ENCODE measurements at regions not wholly inside any gene's neighbourhood (a gene's known extent, or its start where the extent isn't known, plus 50 kb on each side); places are given as distances from the start of the nearest gene placed in this dataset.

DNA sequence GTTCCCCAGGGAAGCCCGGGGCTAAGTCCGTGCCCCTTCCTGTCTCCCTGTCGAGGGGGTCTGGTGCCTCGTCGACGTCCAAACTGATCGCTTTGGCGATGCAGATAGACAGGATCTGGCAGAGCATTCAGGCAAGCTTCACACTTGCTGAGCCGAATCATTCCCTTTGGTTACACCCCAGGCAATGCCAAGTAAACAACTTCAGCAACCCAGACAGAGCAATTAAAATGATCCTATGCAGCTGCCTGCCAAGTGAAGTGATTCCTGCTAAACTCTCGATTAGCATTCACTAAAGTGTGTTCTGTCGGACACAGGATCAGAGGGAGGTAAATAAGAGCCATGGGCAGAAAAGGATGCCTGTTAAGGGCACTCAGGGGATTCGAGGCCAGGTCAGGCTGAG is 108.2 kb upstream of the RAB12 start:
- Histone ChIP-seq H3K79me2 (ENCODE audit: insufficient read depth, low read length) (no peaks in the 10 kb centered on the region), H3K9ac (ENCODE audit: low read length) (no peak overlapping the region), H4K20me1 (ENCODE audit: insufficient read depth) (no peaks in the 10 kb centered on the region), H3K9me3 (ENCODE audit: control insufficient read depth in 1 of 2, insufficient read depth in 1 of 2, low read depth in 1 of 2, low read length in 2 of 2) (no peaks in the 10 kb centered on the region), H3K27me3 (ENCODE audit: insufficient read depth, low read length) (no peaks in the 10 kb centered on the region), H3K9me2 (ENCODE audit: insufficient read depth) (no peaks in the 10 kb centered on the region), H2AFZ (ENCODE audit: low read depth, low read length, poor library complexity, severe bottlenecking) (no peak overlapping the region), H3K36me3 (ENCODE audit: control insufficient read depth in 1 of 2, insufficient read depth in 2 of 2, low read length in 2 of 2) (no peaks in the 10 kb centered on the region), H3K4me3 (replicated peaks in 1 of 2; ENCODE audit: low read depth in 1 of 2, low read length in 2 of 2) (no peak overlapping the region), H3K4me2 (ENCODE audit: low read length) (no peak overlapping the region), H3K27ac (ENCODE audit: low read depth, low read length) (no peak overlapping the region), H3K4me1 (ENCODE audit: control insufficient read depth in 1 of 2, insufficient read depth in 2 of 2, low read length in 2 of 2) (peaks cover 6 to 8% of the 10 kb centered on the region in 2 experiments; a peak in 2 of 4 replicates)
- RAD21 ChIA-PET (ENCODE audit: low non-redundant PET in 1 of 2, low total read pairs in 2 of 2, uncharacterized antibody in 2 of 2, unreplicated experiment in 2 of 2) = no interaction called here
- POLR2A ChIA-PET = no interaction called here
- intact Hi-C loops (cut with micrococcal nuclease) = no loop called here
- TF ChIP-seq EGR1 (IDR thresholded peaks at IDR 0.05; ENCODE audit: low read depth) (no peak), FOSL1 (IDR thresholded peaks at IDR 0.05; ENCODE audit: low read depth) (no peak)
- BruUV-seq (replicated peaks) = no TSS peak
- CTCF ChIA-PET = interaction anchor here (1.4 kb wide), 1 partner anchor 21 kb away, joined by 4 read pairs; no protein-coding TSS in a partner anchor
- DNase-seq (ENCODE audit: low read depth, low spot score) (no peak), ATAC-seq (no peak)

DNA sequence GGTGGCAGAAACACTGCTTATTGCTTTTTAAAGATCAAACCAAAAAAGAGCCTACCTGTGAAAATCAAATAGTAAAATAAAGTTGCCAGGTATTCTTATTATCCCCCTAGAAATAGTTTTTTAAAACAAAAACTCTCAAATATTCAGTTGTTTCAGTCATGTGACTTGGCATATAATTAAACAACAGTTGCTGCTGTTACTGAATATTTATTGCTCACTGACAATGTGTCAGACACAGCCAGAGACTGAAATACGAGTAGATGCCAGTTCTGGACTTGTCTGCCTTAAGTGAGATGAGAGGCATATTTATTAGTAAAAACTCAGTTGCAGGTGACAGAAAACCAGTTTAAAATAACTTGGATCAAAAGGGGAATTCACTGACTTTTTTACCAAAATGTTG is 106.0 kb upstream of the RAB12 start:
- no peak for DNase-seq (ENCODE audit: low read depth, low spot score)
- intact Hi-C loops (cut with micrococcal nuclease) = no loop called here
- H3K4me3 ChIP-seq (replicated peaks in 1 of 2; ENCODE audit: low read depth in 1 of 2, low read length in 2 of 2) = no peak overlapping the region
- ATAC-seq = no peak
- H3K79me2 ChIP-seq (ENCODE audit: insufficient read depth, low read length) = no peaks in the 10 kb centered on the region
- H3K4me1 ChIP-seq (ENCODE audit: control insufficient read depth in 1 of 2, insufficient read depth in 2 of 2, low read length in 2 of 2) = peaks cover 6 to 8% of the 10 kb centered on the region in 2 experiments; a peak in 2 of 4 replicates
- TF ChIP-seq SIN3A (IDR thresholded peaks at IDR 0.05; ENCODE audit: low read depth) (no peak), ZNF274 (IDR thresholded peaks at IDR 0.05; ENCODE audit: low read depth, low read length) (no peak), EZH2 (IDR thresholded peaks at IDR 0.05) (no peak), CTCF (IDR thresholded peaks at IDR 0.05 in 2 of 3, conservative IDR thresholded peaks at IDR 0.05 in 1 of 3; ENCODE audit: borderline replicate concordance in 1 of 3, insufficient read depth in 1 of 3, low read depth in 2 of 3, low read length in 2 of 3) (no peak), POLR2AphosphoS5 (IDR thresholded peaks at IDR 0.05; ENCODE audit: low read depth, low read length) (no peak), TCF7L2 (IDR thresholded peaks at IDR 0.05; ENCODE audit: borderline replicate concordance, extremely low read depth, insufficient read depth, insufficient read length) (no peak), POLR2A (IDR thresholded peaks at IDR 0.05; ENCODE audit: borderline replicate concordance, extremely low read depth, insufficient read depth, insufficient read length) (no peak), FOSL1 (IDR thresholded peaks at IDR 0.05; ENCODE audit: low read depth) (no peak), REST (IDR thresholded peaks at IDR 0.05; ENCODE audit: low read depth) (no peak), ZFX (IDR thresholded peaks at IDR 0.05) (no peak), CBX3 (IDR thresholded peaks at IDR 0.05; ENCODE audit: low read depth) (no peak)
- H3K36me3 ChIP-seq (ENCODE audit: control insufficient read depth in 1 of 2, insufficient read depth in 2 of 2, low read length in 2 of 2) = no peaks in the 10 kb centered on the region
- H2AFZ ChIP-seq (ENCODE audit: low read depth, low read length, poor library complexity, severe bottlenecking) = no peak overlapping the region
- H3K4me2 ChIP-seq (ENCODE audit: low read length) = no peak overlapping the region
- BruUV-seq (replicated peaks) = no TSS peak
- RAD21 ChIA-PET (ENCODE audit: low non-redundant PET in 1 of 2, low total read pairs in 2 of 2, uncharacterized antibody in 2 of 2, unreplicated experiment in 2 of 2) = no interaction called here
- no peaks in the 10 kb centered on the region for H4K20me1 ChIP-seq (ENCODE audit: insufficient read depth)
- POLR2A ChIA-PET = no interaction called here
- no peak overlapping the region for H3K27ac ChIP-seq (ENCODE audit: low read depth, low read length)
- no peaks in the 10 kb centered on the region for H3K9me2 ChIP-seq (ENCODE audit: insufficient read depth)
- no peaks in the 10 kb centered on the region for H3K9me3 ChIP-seq (ENCODE audit: control insufficient read depth in 1 of 2, insufficient read depth in 1 of 2, low read depth in 1 of 2, low read length in 2 of 2)
- CTCF ChIA-PET = no interaction called here
- no peaks in the 10 kb centered on the region for H3K27me3 ChIP-seq (ENCODE audit: insufficient read depth, low read length)
- no peak overlapping the region for H3K9ac ChIP-seq (ENCODE audit: low read length)
